ENCODE measurements at regions not wholly inside any gene's neighbourhood (a gene's known extent, or its start where the extent isn't known, plus 50 kb on each side); places are given as distances from the start of the nearest gene placed in this dataset.

DNA sequence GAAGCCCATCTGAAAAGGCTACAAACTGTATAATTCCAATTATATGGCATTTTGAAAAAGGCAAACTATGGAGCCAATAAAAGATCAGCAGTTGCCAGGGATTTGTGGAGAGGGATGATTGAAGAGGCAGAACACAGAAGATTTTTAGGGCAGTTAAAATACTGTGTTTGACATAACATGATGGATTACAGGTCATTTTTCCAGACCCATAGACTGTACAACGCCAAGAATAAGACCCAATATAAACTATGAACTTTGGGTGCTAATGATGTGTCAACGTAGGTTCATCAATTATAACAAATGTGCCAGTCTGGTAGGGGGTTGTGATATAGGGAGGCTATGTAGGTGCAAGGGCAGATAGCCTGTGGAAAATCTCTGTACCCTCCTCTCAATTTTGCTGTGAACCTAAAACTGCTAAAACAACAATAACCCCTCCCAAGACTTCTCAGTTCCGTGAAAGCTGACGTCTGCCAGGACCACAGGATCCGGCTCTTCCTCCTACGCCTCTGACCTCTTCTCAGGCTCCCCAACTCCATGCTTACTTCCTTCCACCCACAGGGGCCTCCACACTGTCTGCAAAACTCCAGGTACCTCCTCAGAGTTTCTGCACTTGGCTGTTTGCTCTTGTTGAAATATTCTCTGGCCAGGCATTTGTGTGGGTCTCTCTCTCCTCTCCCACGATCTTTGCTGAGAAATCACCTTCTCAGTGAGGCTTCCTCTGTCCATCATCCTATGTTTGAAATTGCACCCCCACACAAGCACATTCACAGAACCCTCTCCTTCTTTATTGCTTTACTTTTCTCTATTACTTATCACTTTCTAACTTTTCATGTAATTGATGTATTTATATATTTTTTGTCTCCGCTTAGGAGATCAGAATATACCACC is 131.4 kb downstream of the BBS10 start:
- DNase-seq = no peak

- no peak for DNase-seq
These were observed 123.6 kb upstream of the NAP1L1 start for GRCh38 chr12:76208129-76208528.

- DNase-seq = no peak
These were observed 122.2 kb upstream of the NAP1L1 start for GRCh38 chr12:76206677-76207072.

- no peak for DNase-seq
These were observed 121.7 kb upstream of the NAP1L1 start for GRCh38 chr12:76206039-76206676.

DNA sequence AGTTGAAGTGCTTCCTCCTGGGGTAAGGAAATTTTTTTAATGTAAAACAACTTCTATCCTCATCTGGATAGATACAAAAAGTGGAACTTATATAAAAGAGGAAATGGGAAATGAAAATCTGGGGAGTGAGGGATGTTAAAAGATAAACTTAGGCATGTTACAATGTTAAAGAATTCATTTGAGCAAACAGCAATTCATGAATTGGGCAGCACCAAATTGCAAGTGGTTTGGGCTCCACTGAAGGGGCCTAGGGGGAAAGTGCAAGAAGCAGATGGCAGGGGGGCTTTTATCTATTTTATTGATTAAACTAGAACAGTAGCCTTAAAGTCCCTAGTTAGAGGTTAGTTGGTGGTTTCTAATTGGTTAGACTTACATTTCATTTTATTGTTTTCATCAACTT is 118.1 kb upstream of the NAP1L1 start:
- no peak for DNase-seq

DNA sequence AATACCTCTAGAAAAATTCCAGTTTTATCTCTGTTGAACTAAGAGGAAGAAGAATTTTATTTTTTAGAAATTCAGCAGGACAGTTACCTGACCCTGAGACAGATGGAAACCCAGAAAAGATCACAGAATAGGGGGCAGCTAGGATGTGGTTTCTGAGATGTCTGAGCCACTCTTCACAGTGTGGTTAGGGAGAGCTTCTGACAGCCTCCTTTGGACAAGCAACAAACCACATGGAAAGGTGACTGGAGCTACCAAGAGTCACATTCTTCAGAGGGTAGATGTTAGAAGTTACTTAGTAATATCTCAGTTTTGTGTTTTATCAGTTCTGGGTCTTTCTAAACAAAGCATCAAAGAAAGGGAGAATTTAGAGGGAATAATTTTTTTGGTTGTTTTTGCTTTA is 117.3 kb upstream of the NAP1L1 start:
- peak; percentile 8 for DNase-seq

DNA sequence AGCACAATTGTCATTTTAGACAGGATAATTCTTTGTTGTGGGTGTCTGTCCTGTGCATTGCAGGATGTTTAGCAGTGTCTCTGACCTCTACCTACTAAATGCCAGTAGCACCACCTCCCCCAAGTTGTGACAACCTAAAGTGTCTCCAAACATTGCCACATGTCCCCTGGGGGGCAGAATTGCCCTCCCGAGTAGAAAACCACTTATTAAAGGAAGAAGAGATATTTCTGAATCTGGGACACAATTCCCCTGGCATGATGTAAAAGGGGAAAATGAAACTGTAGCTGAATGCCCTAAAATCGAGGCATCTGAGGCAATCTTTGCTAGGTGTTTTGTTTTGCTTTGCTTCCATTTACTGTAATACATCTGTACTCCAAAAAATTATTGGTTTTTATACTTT is 116.8 kb upstream of the NAP1L1 start:
- no peak for DNase-seq

DNA sequence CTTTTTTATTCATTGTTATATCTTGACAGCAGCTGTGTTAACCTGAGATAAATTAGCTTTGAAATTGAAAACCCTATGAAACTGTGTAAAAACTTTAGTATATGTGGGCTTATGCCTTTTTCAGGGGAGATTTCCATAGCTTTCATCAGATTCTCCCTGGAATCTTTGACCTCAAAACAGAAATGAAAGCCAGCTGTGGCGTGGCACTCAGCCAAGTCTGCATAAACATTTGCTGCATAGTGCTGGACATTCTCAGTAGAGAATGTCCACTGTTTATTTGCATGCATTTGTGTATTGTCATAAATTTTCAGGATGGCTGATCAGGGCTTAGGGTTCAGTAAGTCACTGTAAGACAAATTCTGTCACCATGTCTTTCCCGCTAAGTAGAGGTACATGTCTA is 115.3 kb upstream of the NAP1L1 start:
- peak; percentile 83 for DNase-seq

- no peak for DNase-seq
These were observed 114.4 kb upstream of the NAP1L1 start for GRCh38 chr12:76198839-76199238.

GRCh38 chr12:76197283-76197682 is 112.8 kb upstream of the NAP1L1 start:
- DNase-seq = no peak

- no peak for DNase-seq
These were observed 111.4 kb upstream of the NAP1L1 start for GRCh38 chr12:76195920-76196319.

GRCh38 chr12:76194724-76195123 is 110.2 kb upstream of the NAP1L1 start:
- no peak for DNase-seq

GRCh38 chr12:76193961-76194360 is 109.5 kb upstream of the NAP1L1 start:
- no peak for DNase-seq

- DNase-seq = no peak
These were observed 107.9 kb upstream of the NAP1L1 start for GRCh38 chr12:76192416-76192815.

GRCh38 chr12:76190299-76190698 is 105.8 kb upstream of the NAP1L1 start:
- DNase-seq = no peak

DNA sequence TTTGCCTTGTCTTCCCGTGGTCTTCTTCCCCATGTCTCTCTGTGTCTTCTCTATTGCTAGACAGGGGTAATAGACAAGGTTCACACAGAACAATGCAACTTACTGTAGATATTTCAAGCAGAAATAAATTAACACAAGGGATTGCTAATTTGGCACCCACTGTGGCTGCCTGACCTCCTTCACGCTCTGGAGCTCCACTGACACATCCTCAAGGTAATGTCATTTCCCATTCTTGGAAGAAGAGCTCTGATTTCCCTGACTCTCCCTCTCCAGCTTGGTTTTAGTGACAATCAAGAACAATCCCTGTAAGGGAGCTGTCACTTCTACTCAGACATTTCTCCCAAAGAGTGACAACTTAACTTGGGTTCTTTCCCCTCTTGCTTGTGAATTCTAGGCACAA is 105.4 kb upstream of the NAP1L1 start:
- DNase-seq = no peak

GRCh38 chr12:76187177-76187576 is 102.7 kb upstream of the NAP1L1 start:
- DNase-seq = no peak

DNA sequence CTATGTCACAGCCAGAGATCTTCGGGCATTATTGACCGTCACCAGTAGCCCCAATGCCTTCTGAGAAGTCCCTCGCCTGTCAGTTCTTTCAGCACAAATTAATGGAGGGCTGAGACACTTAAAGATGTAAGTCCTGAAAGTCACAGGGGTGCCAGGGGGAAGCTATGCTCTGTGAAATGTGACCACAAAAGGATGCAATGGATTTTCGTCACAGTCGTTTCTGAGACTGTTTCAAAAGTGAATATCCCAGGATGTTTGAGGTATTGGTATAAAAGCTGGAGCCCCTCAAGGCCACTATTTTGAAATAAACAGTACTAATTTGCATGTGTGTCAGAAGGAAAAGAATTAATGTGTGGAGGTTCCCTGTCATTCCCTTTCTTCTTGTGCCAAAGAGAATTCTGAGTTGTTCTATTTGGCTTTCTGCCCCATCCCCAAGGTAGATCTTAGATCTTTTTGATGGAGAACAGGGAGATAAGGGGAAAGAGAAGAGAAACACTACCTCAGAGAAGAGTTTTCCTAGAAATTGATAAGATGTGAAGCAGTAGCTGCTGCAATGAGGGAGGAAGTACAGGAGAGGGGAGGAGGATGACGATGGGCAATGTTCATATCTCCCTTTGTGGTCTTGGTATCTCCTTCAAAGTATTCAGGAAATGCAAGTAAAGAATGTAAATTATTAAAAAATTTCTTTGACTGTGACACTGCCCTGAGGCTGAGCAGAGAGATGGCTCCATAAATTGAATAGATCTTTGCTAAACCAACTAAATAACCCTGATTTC is 101.8 kb upstream of the NAP1L1 start:
- peak; percentile 25 for DNase-seq

- peak; percentile 98 for DNase-seq
These were observed 99.1 kb upstream of the NAP1L1 start for GRCh38 chr12:76183459-76184186.

DNA sequence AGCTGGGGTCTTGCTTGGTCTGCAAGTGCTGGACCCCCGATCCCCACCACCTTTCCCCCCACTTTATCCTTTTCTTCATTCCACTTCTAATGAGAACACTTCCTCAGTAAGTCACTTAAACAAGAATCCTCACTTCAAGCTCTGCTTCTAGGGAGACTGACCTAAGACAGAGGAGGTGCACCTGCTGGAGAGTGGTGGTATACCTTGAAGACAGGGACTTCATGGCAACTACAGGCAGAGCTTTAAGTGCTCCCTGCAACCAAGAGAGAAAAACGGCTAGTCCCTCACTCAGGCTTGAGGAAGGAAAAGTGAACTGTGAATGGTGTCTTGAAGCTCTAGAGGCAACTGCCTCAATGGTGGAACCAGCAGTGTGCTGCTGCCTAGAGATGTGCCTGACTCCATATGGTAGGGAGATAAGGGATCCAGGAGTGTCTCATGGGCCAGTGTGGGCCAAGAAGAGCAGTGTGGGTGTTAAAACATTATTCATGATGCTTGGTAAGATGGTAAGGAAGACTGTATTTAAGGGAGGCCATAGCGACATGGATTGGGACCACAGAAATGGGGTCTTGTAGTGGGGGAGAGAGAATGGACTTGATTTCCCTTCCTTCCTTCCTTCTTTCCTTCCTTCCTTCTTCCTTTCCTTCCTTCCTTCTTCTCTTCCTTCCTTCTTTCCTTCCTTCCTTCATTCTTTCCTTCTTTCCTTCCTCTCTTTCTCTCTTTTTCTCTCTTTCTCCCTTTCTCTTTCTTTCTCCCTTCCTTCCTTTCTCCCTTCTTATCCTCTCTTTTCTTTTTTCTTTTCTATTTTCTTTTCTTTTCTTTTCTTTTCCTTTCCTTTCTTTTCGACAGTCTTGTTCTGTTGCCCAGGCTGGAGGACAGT is 96.2 kb upstream of the NAP1L1 start:
- no peak for DNase-seq

DNA sequence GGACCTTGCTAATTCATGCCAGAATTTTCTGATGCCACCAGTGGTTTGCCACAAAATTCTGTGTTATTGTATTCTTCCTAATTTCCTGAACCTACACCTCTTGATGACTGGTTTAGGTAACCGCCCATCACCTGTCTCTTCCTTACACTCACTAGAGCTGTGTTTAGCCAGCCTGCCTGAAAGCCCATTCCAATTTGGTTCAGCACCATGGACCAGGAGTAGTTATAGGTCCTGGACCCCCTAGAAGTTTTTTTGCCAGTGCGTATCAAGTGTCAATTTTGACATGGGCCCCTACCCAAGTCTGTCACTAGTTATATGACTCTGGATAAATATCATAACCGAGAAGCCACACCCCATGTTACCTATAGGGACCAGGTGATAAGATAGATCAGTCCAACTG is 94.0 kb upstream of the NAP1L1 start:
- no peak for DNase-seq

DNA sequence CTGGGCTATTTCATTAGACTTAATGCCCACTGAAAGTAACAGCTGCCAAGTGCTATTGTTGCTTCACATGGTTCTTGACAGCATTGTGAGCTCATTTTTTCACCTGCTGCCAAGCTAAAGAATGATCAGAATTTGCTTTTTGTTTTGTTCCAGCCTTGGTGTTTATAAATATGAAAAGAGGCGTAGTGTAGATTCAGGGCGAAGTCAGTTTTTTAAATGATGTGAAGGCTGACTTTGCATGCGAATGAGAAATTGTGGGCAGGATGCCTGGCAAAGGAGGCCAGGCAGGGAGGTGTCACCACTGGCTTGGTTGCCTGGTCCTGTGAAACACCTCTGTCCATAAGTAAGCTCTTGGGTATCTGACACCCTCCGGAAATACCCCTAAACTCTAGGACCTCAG is 93.3 kb upstream of the NAP1L1 start:
- no peak for DNase-seq

All from fibroblast of skin of scalp (primary cell).